Epithelial cell of esophagus (primary cell): ENCODE measurements at regions not wholly inside any gene's neighbourhood (a gene's known extent, or its start where the extent isn't known, plus 50 kb on each side); places are given as distances from the start of the nearest gene placed in this dataset.
"Not testable (repeated sequence)": the region's sequence is repeated elsewhere in the genome, so short reads cannot be mapped to it uniquely, and the experiment has no call there.

Experiments
- DNase-seq: peaks from one replicate; pipeline ENCODE4 v3.0.0; 2010; ENCODE audit warnings: low read depth
- H3K4me3 ChIP-seq: 2 replicates; pipeline ENCODE4 v1.5.1; 2011; ENCODE audit warnings: mild to moderate bottlenecking, low read length, control low read depth
- TF ChIP-seq, protein P1 (sequence below): IDR thresholded peaks from 2 replicates; pipeline ENCODE4 v1.5.1; 2011; ENCODE audit warnings: low read depth, mild to moderate bottlenecking, low read length, control low read depth, inconsistent platforms; ENCODE audit not compliant: insufficient read depth; ENCODE audit errors: missing control alignments

DNA sequence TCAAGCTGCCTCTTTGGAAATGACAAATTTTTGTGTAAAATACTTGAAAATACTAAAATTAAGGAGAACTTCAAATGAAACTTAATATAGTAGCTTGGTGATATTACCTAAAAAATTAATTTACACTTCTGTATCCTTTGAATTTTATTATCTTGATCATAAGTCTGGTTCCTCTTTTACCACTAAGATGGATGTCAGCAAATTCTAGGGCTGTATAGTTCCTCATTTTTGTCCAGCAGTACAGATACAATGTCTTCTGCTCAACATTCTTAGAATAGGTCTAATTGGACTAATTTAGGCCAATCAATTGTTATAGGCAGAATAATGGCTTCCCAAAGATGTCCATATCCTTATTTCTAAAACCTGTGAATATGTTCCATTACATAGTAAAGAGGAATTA lies 1298.0 kb upstream of the RAG2 start:
- no peak overlapping the region for H3K4me3 ChIP-seq
- TF ChIP-seq, protein P1, sequence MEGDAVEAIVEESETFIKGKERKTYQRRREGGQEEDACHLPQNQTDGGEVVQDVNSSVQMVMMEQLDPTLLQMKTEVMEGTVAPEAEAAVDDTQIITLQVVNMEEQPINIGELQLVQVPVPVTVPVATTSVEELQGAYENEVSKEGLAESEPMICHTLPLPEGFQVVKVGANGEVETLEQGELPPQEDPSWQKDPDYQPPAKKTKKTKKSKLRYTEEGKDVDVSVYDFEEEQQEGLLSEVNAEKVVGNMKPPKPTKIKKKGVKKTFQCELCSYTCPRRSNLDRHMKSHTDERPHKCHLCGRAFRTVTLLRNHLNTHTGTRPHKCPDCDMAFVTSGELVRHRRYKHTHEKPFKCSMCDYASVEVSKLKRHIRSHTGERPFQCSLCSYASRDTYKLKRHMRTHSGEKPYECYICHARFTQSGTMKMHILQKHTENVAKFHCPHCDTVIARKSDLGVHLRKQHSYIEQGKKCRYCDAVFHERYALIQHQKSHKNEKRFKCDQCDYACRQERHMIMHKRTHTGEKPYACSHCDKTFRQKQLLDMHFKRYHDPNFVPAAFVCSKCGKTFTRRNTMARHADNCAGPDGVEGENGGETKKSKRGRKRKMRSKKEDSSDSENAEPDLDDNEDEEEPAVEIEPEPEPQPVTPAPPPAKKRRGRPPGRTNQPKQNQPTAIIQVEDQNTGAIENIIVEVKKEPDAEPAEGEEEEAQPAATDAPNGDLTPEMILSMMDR = no peak
- DNase-seq = no peak

DNA sequence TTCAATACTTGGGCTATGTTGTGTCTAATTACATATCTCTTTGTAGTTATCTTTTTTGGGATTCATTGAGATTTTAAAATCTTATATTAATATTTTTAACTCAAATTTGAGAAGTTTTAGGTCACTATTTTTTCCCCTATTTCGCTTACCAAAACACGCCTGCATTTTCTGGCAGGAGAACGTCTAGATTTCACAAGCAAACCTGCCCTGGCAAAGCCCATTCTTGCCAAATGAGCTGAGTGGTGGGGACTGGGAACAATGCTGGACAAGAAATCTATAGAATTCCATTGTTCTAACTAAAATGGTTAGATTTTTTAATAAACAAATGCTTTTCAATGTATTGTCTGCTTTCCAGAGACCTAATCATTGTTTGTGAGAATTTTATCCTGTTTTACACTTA lies 1283.7 kb upstream of the RAG2 start:
- DNase-seq = peak; percentile 78
- H3K4me3 ChIP-seq = no peak overlapping the region
- TF ChIP-seq, protein P1 = no peak

DNA sequence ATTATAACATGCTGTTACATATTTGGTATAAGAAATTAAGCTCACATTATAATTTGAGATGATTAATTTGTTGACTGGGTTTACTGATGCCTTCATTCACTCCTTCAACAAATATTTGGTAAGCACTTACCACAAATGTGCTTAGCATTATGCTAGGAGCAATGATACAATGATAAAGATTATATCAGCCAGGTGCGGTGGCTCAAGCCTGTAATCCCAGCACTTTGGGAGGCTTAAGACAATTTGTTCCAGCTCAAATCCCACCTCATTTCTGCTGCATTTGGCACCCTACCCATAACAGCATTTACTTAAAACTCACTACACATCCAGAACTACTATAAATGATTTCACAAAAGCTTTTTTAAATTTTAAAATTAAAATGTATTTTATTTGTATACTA lies 1263.6 kb upstream of the RAG2 start:
- H3K4me3 ChIP-seq = no peak overlapping the region
- no peak for DNase-seq
- TF ChIP-seq, protein P1 = no peak

DNA sequence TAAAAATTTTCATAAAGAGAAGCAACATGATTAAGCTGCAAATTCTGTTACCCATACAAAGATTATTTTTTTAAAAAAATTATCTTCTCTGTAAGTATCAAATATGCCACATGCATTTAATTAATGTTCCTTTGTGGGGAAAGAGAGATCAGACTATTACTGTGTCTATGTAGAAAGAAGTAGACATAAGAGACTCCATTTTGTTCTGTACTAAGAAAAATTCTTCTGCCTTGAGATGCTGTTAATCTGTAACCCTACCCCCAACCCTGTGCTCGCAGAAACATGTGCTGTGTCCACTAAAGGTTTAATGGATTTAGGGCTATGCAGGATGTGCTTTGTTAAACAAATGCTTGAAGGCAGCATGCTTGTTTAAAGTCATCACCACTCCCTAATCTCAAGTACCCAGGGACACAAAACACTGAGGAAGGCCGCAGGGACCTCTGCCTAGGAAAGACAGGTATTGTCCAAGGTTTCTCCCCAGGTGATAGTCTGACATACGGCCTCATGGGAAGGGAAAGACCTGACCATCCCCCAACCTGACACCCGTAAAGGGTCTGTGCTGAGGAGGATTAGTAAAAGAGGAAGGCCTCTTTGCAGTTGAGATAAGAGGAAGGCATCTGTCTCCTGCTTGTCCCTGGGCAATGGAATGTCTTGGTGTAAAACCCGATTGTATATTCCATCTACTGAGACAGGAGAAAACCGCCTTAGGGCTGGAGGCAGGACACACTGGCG lies 1260.9 kb upstream of the RAG2 start:
- not testable (repeated sequence) for H3K4me3 ChIP-seq, DNase-seq

DNA sequence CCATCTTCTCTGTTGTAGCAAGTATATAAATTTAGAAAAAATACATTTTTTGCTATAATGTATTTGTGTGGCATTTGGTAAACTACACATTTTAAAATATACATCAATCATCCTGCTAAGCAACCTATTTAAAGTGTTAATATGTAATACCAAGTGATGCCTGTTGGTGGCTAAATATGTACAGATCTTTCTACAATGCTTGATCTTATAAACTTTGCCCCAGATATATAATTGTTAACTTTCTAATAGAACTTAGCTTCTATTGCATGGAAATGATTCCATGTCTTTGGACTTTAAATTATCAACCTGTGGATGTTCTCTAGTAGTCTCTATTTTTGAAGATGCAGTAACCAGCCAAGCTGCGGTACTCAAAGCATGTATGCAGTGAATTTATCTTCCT lies 1260.4 kb upstream of the RAG2 start:
- peak; percentile 9 for DNase-seq
- TF ChIP-seq, protein P1 = peak; percentile 15
- no peak overlapping the region for H3K4me3 ChIP-seq

DNA sequence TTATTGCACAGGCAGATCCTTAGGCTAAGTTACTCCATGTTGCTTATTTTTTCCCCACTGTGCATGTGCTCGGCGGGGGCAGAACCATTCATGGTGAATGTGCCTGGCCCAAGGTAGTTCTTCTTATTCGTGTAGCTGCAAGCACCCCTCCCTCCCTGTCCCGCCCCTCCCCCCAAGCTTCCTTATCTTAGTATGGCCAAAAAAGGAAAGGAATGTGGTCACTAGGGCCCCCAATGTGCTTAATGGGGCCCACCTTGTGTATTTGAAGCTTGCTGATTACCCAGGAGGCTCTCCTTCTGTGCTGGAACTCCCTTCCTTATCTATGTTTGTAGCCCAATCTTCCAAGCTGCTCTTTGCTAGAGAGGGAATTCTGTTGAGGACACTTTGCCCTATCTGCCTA lies 1259.7 kb upstream of the RAG2 start:
- DNase-seq = no peak
- no peak overlapping the region for H3K4me3 ChIP-seq
- TF ChIP-seq, protein P1 = no peak

DNA sequence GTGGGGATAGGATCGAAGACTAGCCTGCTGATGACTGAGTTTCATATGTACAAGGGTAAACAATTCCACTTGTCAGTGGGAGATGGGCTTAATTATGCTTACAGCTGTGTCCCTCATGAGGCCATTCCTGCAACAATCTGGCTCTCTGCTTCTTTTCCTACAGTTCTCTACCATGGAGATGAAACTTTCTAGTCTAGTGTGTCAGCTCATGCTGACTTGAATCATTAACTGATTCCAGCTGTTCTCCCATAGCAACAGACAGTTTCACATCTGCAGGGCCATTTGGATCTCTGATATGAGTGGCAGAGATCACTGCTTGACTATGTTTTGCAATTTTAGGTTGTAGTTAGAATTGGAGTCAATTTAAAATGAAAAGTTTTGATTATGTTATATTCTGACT lies 1251.7 kb upstream of the RAG2 start:
- no peak overlapping the region for H3K4me3 ChIP-seq
- TF ChIP-seq, protein P1 = no peak
- no peak for DNase-seq
